Lower lobe of right lung (tissue), 2 donors: ENCODE measurements at regions not wholly inside any gene's neighbourhood (a gene's known extent, or its start where the extent isn't known, plus 50 kb on each side); places are given as distances from the start of the nearest gene placed in this dataset.
A peak's percentile ranks its signal among the peaks of the same experiment; 100 is the strongest.

ENCODE experiments used
- ATAC-seq, 2 donors: fragments of 200-7000 bp; cut with Tn5 transposase; one replicate each; pipeline ENCODE4 v1.9.1; 2020 to 2022; ENCODE audit warnings: mild to moderate bottlenecking in 2 of 2, moderate library complexity in 2 of 2
- DNase-seq: peaks from one replicate; pipeline ENCODE4 v3.0.0-alpha.2; 2020
- H3K27ac ChIP-seq: fragments of 200-600 bp; one replicate; pipeline ENCODE4 v1.8.0; 2022
- H3K27me3 ChIP-seq: fragments of 200-600 bp; one replicate; pipeline ENCODE4 v1.8.0; 2022; ENCODE audit warnings: low read depth
- H3K36me3 ChIP-seq: fragments of 200-600 bp; one replicate; pipeline ENCODE4 v1.8.0; 2022; ENCODE audit warnings: mild to moderate bottlenecking
- H3K4me1 ChIP-seq: fragments of 200-600 bp; one replicate; pipeline ENCODE4 v1.8.0; 2022
- H3K4me3 ChIP-seq: fragments of 200-600 bp; one replicate; pipeline ENCODE4 v1.8.0; 2022; ENCODE audit warnings: mild to moderate bottlenecking
- H3K9me3 ChIP-seq: fragments of 200-600 bp; one replicate; pipeline ENCODE4 v1.8.0; 2022
- CTCF ChIP-seq: fragments of 200-600 bp; IDR thresholded peaks from one replicate; pipeline ENCODE4 v1.8.0; 2022; ENCODE audit warnings: antibody characterized with exemption, mild to moderate bottlenecking
- intact Hi-C: fragments of 100-400 bp; cut with DNase I; formaldehyde crosslinking; loops from one replicate; pipeline ENCODE4 v1.11.0; 2022
- donor health status: DM: no; HTN: yes; CAD: no; lungs with severe emphysema.

- Histone ChIP-seq H3K27me3 (no peaks in the 10 kb centered on the region), H3K9me3 (no peaks in the 10 kb centered on the region), H3K4me1 (no peaks in the 10 kb centered on the region), H3K36me3 (no peaks in the 10 kb centered on the region), H3K27ac (no peak overlapping the region), H3K4me3 (no peak overlapping the region)
- DNase-seq (no peak), ATAC-seq (no peak)
- no peak for TF ChIP-seq CTCF
- intact Hi-C loops = no loop called here
Observed at GRCh38 chr2:198385326-198385725, 580.9 kb downstream of the PLCL1 start.

- no peaks in the 10 kb centered on the region for H3K9me3 ChIP-seq
- no peak for ATAC-seq
- no peak overlapping the region for H3K27ac ChIP-seq
- TF ChIP-seq CTCF = no peak
- intact Hi-C loops = no loop called here
- H3K36me3 ChIP-seq = no peaks in the 10 kb centered on the region
- no peaks in the 10 kb centered on the region for H3K4me1 ChIP-seq
- no peaks in the 10 kb centered on the region for H3K27me3 ChIP-seq
- H3K4me3 ChIP-seq = no peak overlapping the region
- no peak for DNase-seq
Observed at GRCh38 chr2:198383392-198383791, 579.0 kb downstream of the PLCL1 start.

GRCh38 chr2:198382811-198383210, 578.4 kb downstream of the PLCL1 start:
- intact Hi-C loops = no loop called here

GRCh38 chr2:198376677-198377076, 572.3 kb downstream of the PLCL1 start:
- Histone ChIP-seq H3K27me3 (no peaks in the 10 kb centered on the region), H3K9me3 (no peaks in the 10 kb centered on the region), H3K4me1 (no peaks in the 10 kb centered on the region), H3K36me3 (no peaks in the 10 kb centered on the region), H3K4me3 (no peak overlapping the region), H3K27ac (no peak overlapping the region)
- intact Hi-C loops = no loop called here
- DNase-seq (no peak), ATAC-seq (no peak)
- TF ChIP-seq CTCF = no peak

More at GRCh38 chr2:198382811-198383210, 578.4 kb downstream of the PLCL1 start:
- no peaks in the 10 kb centered on the region for H3K9me3 ChIP-seq
- H3K27me3 ChIP-seq = no peaks in the 10 kb centered on the region
- ATAC-seq (no peak), DNase-seq (no peak)
- no peak overlapping the region for H3K27ac ChIP-seq
- H3K36me3 ChIP-seq = no peaks in the 10 kb centered on the region
- no peak for TF ChIP-seq CTCF
- no peaks in the 10 kb centered on the region for H3K4me1 ChIP-seq
- no peak overlapping the region for H3K4me3 ChIP-seq

- Histone ChIP-seq H3K36me3 (no peaks in the 10 kb centered on the region), H3K4me3 (no peak overlapping the region), H3K27me3 (no peaks in the 10 kb centered on the region), H3K9me3 (no peaks in the 10 kb centered on the region), H3K27ac (no peak overlapping the region), H3K4me1 (no peaks in the 10 kb centered on the region)
- TF ChIP-seq CTCF = no peak
- ATAC-seq (no peak), DNase-seq (no peak)
- intact Hi-C loops = no loop called here
Observed at GRCh38 chr2:198375083-198375410, 570.7 kb downstream of the PLCL1 start.

- no peak for DNase-seq
- peak in 1 of 2 donors; percentile 45 for ATAC-seq
- Histone ChIP-seq H3K27ac (no peak overlapping the region), H3K36me3 (no peaks in the 10 kb centered on the region), H3K9me3 (no peaks in the 10 kb centered on the region), H3K4me1 (no peaks in the 10 kb centered on the region), H3K27me3 (no peaks in the 10 kb centered on the region), H3K4me3 (no peak overlapping the region)
- intact Hi-C loops = no loop called here
- TF ChIP-seq CTCF = peak; percentile 66
Observed at GRCh38 chr2:198374375-198375082, 570.1 kb downstream of the PLCL1 start.
